ENCODE measurements at regions not wholly inside any gene's neighbourhood (a gene's known extent, or its start where the extent isn't known, plus 50 kb on each side); places are given as distances from the start of the nearest gene placed in this dataset.

GRCh38 chr16:52785653-52786052 is 238.7 kb upstream of the TOX3 start:
- Mint-ChIP-seq H3K4me1 (peaks cover 23% of the 10 kb centered on the region), H3K4me3 (no peak overlapping the region), H3K9me3 (no peaks in the 10 kb centered on the region), H3K27ac (no peak overlapping the region), H3K36me3 (no peaks in the 10 kb centered on the region), H3K27me3 (ENCODE audit: insufficient read depth, low read depth) (peaks cover 2% of the 10 kb centered on the region)
- Histone ChIP-seq H3K9ac (no peak overlapping the region), H4K20me1 (ENCODE audit: low read depth) (no peaks in the 10 kb centered on the region), H3K4me3 (no peak overlapping the region), H2AFZ (replicated peaks) (peak overlapping the region; percentile 73), H3K36me3 (no peaks in the 10 kb centered on the region), H3K79me2 (ENCODE audit: low read depth) (no peaks in the 10 kb centered on the region), H3K4me1 (peaks cover 18% of the 10 kb centered on the region), H3K27ac (no peak overlapping the region), H3K4me2 (no peak overlapping the region), H3K27me3 (no peaks in the 10 kb centered on the region), H3K9me3 (ENCODE audit: low read depth) (no peaks in the 10 kb centered on the region), H3F3A (ENCODE audit: low read depth) (no peaks in the 10 kb centered on the region)
- DNase-seq (ENCODE audit: low spot score): no peak
- TF ChIP-seq EZH2 (IDR thresholded peaks at IDR 0.05) (no peak), EZH2phosphoT487 (IDR thresholded peaks at IDR 0.05) (no peak), CTCF (IDR thresholded peaks at IDR 0.05) (no peak)

GRCh38 chr16:52783616-52784015 is 236.7 kb upstream of the TOX3 start:
- Histone ChIP-seq H3K4me1 (peaks cover 19% of the 10 kb centered on the region), H3K27me3 (no peaks in the 10 kb centered on the region), H3K27ac (no peak overlapping the region), H2AFZ (replicated peaks) (no peak overlapping the region), H4K20me1 (ENCODE audit: low read depth) (no peaks in the 10 kb centered on the region), H3K79me2 (ENCODE audit: low read depth) (no peaks in the 10 kb centered on the region), H3K4me3 (no peak overlapping the region), H3K36me3 (no peaks in the 10 kb centered on the region), H3K4me2 (no peak overlapping the region), H3K9ac (no peak overlapping the region), H3F3A (ENCODE audit: low read depth) (no peaks in the 10 kb centered on the region), H3K9me3 (ENCODE audit: low read depth) (no peaks in the 10 kb centered on the region)
- H3K27ac Mint-ChIP-seq: no peak overlapping the region
- no peaks in the 10 kb centered on the region for H3K9me3 Mint-ChIP-seq
- peaks cover 29% of the 10 kb centered on the region for H3K4me1 Mint-ChIP-seq
- H3K4me3 Mint-ChIP-seq: no peak overlapping the region
- H3K36me3 Mint-ChIP-seq: no peaks in the 10 kb centered on the region
- TF ChIP-seq EZH2phosphoT487 (IDR thresholded peaks at IDR 0.05): no peak
- no peak for TF ChIP-seq CTCF (IDR thresholded peaks at IDR 0.05)
- no peak for TF ChIP-seq EZH2 (IDR thresholded peaks at IDR 0.05)
- H3K27me3 Mint-ChIP-seq (ENCODE audit: insufficient read depth, low read depth): peaks cover 2% of the 10 kb centered on the region
- no peak for DNase-seq (ENCODE audit: low spot score)

- Histone ChIP-seq H3F3A (ENCODE audit: low read depth) (no peaks in the 10 kb centered on the region), H3K4me3 (no peak overlapping the region), H4K20me1 (ENCODE audit: low read depth) (no peaks in the 10 kb centered on the region), H3K36me3 (no peaks in the 10 kb centered on the region), H3K27ac (peak overlapping the region; percentile 37), H3K4me2 (no peak overlapping the region), H3K9me3 (ENCODE audit: low read depth) (no peaks in the 10 kb centered on the region), H3K9ac (no peak overlapping the region), H3K4me1 (peaks cover 8% of the 10 kb centered on the region), H3K79me2 (ENCODE audit: low read depth) (no peaks in the 10 kb centered on the region), H3K27me3 (no peaks in the 10 kb centered on the region), H2AFZ (replicated peaks) (peak overlapping the region; percentile 82)
- H3K27me3 Mint-ChIP-seq (ENCODE audit: insufficient read depth, low read depth): peaks cover 2% of the 10 kb centered on the region
- no peak for DNase-seq (ENCODE audit: low spot score)
- peaks cover 13% of the 10 kb centered on the region for H3K4me1 Mint-ChIP-seq
- no peaks in the 10 kb centered on the region for H3K9me3 Mint-ChIP-seq
- H3K4me3 Mint-ChIP-seq: no peak overlapping the region
- no peak for TF ChIP-seq EZH2 (IDR thresholded peaks at IDR 0.05)
- H3K27ac Mint-ChIP-seq: no peak overlapping the region
- H3K36me3 Mint-ChIP-seq: no peaks in the 10 kb centered on the region
Observed at GRCh38 chr16:52781005-52781630, 234.2 kb upstream of the TOX3 start.

GRCh38 chr16:52773026-52773425 is 226.1 kb upstream of the TOX3 start:
- H3K36me3 ChIP-seq: no peaks in the 10 kb centered on the region
- peak overlapping the region; percentile 23 for H2AFZ ChIP-seq (replicated peaks)
- H3K4me2 ChIP-seq: no peak overlapping the region
- no peaks in the 10 kb centered on the region for H4K20me1 ChIP-seq (ENCODE audit: low read depth)
- no peaks in the 10 kb centered on the region for H3K27me3 ChIP-seq
- H3K79me2 ChIP-seq (ENCODE audit: low read depth): no peaks in the 10 kb centered on the region
- TF ChIP-seq EZH2 (IDR thresholded peaks at IDR 0.05) (no peak), EZH2phosphoT487 (IDR thresholded peaks at IDR 0.05) (no peak), CTCF (IDR thresholded peaks at IDR 0.05) (no peak)
- no peak overlapping the region for H3K4me3 Mint-ChIP-seq
- H3F3A ChIP-seq (ENCODE audit: low read depth): no peaks in the 10 kb centered on the region
- no peaks in the 10 kb centered on the region for H3K27me3 Mint-ChIP-seq (ENCODE audit: insufficient read depth, low read depth)
- no peak overlapping the region for H3K4me3 ChIP-seq
- H3K27ac Mint-ChIP-seq: no peak overlapping the region
- no peak for DNase-seq (ENCODE audit: low spot score)
- no peak overlapping the region for H3K9ac ChIP-seq
- no peaks in the 10 kb centered on the region for H3K9me3 ChIP-seq (ENCODE audit: low read depth)
- no peaks in the 10 kb centered on the region for H3K4me1 Mint-ChIP-seq
- H3K36me3 Mint-ChIP-seq: no peaks in the 10 kb centered on the region
- H3K9me3 Mint-ChIP-seq: no peaks in the 10 kb centered on the region
- peaks cover 7% of the 10 kb centered on the region for H3K4me1 ChIP-seq
- H3K27ac ChIP-seq: no peak overlapping the region

All from neural progenitor cell (in vitro differentiated cells).